LoVo (cell line): ENCODE measurements at regions not wholly inside any gene's neighbourhood (a gene's known extent, or its start where the extent isn't known, plus 50 kb on each side); places are given as distances from the start of the nearest gene placed in this dataset.
"Not testable (repeated sequence)": the region's sequence is repeated elsewhere in the genome, so short reads cannot be mapped to it uniquely, and the experiment has no call there.

Experiments used
- DNase-seq: peaks from one replicate; pipeline ENCODE4 v3.0.0-alpha.2; 2016; ENCODE audit warnings: low spot score

DNA sequence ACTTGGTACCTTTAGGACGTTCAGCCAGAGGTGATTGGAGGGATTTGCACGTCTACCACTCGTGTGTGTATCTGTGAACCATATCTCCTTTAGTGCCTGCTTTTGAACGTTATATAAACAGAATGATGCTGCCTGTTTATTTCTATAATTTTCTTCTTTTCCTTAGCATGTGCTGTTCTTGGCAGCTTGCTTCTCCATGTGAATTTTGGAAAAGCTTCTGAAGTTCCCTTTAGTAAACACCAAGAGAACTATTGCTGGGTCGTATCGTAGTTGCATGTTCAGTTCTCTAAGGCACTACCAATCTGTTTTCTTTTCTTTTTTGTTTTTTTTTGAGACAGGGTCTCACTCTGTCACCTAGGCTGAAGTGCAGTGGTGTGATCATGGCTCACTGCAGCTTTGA, 73.8 kb upstream of the FANCC start:
- not testable (repeated sequence) for DNase-seq

DNA sequence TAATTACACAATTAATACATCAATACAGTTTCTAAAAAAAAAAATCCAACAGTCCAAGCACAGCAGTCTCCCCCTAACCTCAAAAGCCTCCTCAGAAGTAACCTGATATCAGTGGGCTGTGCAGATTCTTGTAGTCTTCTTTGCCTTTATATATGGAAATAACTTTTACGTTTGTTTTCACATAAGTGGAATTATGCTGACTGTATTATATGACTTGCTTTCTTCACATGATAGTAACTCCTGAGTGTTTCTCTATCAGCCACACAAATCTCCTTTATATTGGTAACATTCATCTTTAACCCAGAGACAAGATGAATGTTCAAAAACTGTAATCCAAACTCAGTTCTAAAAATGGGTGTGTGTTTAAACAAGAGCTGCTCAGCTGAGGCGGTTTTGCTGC, 71.9 kb upstream of the FANCC start:
- DNase-seq: no peak

DNA sequence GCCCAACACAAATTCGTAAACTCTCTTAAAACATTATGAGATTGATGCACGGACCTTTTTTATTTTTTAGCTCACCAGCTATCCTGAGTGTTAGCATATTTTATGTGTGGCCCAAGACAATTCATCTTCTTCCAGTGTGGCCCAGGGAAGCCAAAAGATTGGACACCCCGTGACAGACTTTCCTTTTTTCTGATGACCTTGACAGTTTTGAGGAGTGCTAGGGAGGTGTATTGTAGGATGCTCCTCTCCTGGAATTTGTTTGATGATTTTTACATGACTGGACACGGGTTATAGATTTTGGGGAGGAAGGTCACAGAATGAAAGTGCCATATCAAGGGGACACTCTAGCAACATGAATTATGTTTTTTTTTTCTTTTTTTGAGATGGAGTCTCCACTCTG, 69.3 kb upstream of the FANCC start:
- no peak for DNase-seq

DNA sequence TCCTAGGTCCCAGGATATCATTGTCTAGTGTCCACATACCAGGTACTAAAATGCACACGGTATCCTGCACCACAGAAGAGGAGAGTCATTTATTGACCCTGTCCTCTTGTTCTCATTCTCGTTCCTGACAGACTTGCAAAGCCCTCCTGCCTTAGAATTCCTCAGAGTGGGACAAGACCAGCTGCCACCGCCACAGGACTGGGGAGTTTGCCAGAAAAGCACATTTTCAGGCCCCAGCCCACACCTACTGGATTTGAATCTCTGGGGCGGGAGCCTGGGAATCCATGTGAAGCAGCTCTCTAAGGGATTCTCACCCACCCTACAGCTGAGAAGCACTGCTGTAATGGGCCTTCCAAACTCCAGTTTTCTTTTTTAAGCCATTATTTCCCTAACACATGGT, 68.0 kb upstream of the FANCC start:
- DNase-seq: no peak

DNA sequence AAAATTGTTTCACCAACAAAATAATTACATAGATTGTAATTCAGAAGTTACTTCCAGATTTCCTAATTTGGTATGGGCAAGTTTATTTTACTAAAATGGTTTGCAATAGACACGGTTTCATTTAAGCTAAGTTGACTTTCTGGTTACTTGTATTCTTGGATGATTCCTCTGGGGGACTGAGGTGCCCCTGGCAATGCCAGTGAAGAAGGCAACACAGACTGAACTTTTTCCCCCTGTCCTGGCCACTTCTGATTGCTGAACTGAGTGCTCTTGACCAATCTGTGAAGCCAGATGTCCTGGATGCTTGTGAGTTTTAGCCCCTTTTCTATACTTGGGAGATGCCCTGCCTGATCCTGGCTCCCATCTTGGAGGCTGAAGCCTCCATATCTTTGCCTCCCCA, 66.3 kb upstream of the FANCC start:
- no peak for DNase-seq

DNA sequence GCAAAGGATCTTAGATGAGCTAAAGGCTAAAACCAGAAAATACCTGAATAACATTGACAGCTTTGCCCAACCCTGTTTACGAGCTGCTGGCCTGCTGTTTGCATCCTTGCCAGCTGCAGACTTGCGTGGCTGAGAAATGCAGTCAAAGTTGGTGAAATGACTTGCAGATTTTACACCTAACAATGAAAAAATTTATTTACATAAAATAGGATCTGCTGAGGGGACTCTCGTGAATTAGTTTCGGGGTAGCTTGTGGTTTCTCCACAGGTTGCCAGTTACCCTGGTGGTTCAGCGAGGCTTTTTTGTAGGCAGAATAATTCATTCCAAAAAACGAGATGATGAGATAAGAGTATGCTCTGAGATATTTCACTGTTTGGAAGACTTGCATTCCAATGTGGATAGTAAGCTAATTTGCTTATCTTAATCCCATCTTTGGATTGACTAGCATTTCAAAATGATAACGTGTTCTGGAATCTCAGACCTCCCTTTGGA, 65.7 kb upstream of the FANCC start:
- peak; percentile 83 for DNase-seq

DNA sequence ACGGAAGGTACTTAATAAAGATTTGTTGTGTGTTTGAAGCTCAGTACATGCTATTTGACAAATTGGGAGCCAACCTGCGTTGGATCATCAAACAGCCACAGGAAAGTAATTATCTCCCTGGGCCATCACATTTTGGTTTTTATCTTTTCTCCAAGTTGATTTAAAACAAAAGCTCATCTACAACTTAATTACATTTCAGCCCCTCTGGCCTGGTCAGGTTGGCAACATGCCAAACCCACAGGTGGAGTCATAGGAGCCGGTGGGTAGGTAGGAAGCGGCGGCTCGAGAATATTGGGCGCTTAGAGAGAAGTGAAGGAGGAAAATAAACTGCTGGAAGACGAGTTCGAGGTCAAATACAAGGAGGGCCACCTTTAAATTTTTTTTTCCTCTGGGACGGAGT, 64.9 kb upstream of the FANCC start:
- DNase-seq: peak; percentile 20

DNA sequence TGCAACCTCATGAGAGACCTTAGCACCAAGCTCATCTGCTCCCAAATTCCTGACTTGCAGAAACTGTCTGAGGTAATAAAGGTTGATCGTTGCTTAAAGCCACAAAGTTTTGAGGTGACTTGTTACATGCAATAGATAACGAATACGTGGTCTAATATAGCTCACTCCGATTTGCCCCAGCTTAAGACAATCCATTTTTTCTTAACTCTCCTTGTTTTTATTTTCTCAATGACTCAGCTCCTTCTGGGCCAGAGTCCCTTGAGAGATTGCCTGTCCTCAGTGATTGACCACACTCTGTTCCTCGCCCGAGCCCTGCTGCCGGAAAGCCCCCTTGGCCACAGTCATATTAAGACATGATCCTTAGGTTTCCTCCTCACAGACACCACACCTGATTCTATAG, 63.7 kb upstream of the FANCC start:
- peak; percentile 13 for DNase-seq

DNA sequence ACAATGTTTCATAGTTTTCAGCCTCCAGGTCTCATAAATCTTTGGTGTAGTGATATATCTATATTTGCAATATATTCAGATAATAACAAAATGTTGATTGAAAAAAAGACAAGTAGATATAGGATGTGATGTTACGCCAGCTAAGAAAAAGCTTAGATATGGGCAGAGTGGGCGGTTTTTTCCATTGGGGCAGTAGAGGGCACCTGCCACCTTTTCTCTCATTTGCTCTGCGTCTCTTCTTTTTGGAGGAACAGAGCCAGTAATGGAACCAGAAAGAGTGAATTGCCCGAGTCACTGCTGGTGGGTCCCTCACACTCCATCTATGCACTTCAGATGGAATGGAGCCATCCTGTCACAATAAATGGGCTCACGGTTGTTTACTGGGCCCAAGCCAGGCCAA, 62.1 kb upstream of the FANCC start:
- DNase-seq: no peak

DNA sequence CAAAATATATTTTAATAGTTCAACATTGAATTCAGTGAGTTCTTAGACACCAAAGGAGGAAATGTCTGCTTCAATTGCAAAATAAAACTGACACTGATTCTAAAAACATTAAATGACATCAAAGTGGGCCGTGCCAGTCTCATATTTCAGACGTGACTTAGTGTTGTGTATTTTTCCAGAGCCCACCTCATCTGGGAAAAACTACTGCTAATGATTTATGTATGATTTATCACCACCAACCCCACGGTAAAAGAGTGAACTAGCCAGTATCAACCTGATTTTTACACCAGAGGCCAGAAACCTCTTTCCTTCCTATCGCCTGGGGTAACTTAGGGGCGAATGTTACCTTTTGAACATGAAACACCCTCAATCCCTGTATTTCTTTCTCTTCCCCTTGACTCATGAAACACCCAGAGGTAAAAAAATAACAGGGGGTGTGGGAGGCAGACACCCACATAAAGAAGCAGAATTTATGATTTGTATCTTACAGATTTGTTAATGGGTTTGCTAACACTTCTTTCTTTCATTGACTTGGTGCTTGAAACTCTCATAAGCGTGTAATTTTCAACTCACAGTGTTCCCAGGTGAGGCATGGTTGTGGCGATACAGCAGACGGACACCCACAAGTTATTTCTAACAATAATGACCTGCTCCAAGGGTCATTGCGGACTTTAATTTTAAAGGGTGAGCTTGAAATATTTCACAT, 56.4 kb upstream of the FANCC start:
- no peak for DNase-seq

DNA sequence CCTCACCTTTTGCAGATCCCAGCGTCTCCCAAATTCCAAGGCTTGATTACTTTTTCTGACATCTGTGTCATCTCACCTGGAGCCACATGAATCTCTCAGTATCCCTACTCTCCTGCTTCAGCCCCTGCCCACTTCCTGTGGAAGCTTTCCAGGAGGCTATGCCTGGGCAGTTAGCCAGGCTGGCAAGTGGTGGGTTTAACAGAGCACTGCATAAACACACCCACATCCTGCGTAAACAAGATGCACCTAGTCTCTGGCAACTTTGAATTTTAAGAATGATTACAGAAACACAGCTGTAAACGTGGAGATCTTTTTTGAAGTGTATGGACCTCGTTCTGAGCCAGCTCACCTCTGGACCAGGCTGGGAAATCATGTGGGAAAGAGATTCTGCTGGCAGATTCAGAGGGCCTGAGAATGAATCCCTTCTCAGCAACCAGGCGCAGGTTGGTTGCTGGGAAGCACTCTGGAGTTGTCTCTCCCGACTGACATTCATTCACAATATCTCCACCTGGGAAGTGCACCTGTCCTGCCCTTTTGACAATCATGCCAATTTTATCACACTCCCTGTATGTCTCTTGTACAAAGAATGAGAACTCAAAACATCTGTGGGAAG, 55.7 kb upstream of the FANCC start:
- peak; percentile 38 for DNase-seq

DNA sequence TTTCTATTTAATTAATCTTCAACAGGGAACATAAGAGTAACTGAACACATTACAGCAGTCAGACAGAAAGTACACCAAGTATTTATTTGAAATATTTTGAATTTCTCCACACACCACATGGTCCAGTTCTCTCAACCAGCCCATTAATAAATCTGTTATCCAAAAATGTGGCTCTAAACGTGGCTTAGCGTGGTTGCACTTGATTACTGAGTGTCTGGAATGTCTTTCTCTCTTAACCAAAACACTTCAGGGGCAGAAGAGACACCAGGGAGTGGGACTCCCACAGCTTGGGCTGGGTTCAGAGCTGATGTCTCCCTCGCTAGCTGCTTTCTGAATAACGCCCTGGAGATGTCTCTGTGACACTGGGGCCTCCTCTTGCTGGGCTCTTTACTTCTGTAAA, 52.6 kb upstream of the FANCC start:
- no peak for DNase-seq

DNA sequence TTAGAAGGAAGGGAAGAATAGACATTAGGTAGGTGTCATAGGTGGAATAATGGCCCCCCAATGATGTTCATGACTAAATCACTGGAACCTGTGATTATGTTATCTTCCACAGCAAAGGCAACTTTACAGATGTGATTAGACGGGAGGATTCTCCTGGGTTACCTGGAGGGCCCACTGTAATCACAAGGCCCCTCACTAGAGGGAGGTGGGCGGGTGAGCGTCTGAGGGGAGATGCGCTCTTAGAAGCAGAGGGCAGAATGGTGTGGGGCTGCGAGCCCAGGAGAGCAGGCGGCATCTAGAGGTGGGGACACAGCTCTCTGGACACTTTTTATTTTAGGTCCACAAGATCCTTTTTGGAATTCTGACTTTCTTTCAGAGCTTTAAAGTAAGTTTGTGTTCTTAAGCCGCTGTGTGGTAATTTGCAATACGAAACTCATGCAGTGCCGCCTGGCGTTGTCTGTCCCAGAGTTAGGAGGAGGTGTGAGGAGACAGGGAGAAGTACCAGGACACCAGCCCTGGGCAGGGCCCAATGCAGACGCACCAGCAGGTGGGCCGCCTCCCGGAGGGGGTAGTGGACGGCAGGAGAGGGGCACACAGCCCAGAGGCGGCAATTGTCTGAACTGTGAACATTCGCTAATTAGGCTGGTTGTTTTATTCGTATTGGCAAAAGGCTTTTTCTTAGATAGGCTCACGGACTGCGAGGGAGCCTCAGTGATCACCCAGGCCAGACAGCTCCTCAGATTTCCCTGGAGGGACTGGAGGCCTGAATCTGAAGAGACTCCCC, 51.1 kb upstream of the FANCC start:
- no peak for DNase-seq
